Kidney epithelial cell (primary cell): ENCODE measurements at regions not wholly inside any gene's neighbourhood (a gene's known extent, or its start where the extent isn't known, plus 50 kb on each side); places are given as distances from the start of the nearest gene placed in this dataset.

Source experiments
- DNase-seq: peaks from one replicate; pipeline ENCODE4 v3.0.0-alpha.2; 2010; ENCODE audit warnings: low read depth
- H3K27me3 ChIP-seq: 2 replicates; pipeline ENCODE4 v1.6.0; 2011; ENCODE audit warnings: low read length; ENCODE audit not compliant: control insufficient read depth, insufficient read depth
- H3K36me3 ChIP-seq: 2 replicates; pipeline ENCODE4 v1.5.1; 2011; ENCODE audit warnings: low read length; ENCODE audit not compliant: control insufficient read depth, insufficient read depth
- H3K4me3 ChIP-seq: 2 replicates; pipeline ENCODE4 v1.5.1; 2011; ENCODE audit warnings: low read depth, mild to moderate bottlenecking, control low read depth, low read length
- TF ChIP-seq, protein P1 (sequence below): IDR thresholded peaks from 2 replicates; pipeline ENCODE4 v1.5.1; 2011; ENCODE audit warnings: mild to moderate bottlenecking, moderate library complexity, low read length, control low read depth, inconsistent platforms; ENCODE audit not compliant: insufficient read depth, poor library complexity, severe bottlenecking

DNA sequence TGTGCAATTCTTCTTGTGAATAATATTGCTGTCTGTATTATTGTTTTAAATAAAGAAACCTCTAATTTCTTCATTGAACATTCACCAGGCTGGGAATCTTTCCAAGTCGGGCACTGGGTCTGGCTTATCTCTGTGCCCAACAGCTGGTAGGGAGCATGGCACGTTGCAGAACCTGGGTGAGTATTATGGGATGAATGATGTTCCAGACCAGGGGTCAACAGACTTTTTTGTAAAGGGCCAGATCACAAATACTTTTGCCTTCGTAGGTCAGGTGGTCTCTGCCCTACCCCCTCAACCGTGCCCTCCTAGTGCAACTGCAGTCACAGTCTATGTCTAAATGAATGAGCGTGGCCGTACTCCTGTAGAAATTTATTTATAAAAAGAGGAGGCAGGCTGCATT, 81.6 kb upstream of the FOXQ1 start:
- no peak for DNase-seq

DNA sequence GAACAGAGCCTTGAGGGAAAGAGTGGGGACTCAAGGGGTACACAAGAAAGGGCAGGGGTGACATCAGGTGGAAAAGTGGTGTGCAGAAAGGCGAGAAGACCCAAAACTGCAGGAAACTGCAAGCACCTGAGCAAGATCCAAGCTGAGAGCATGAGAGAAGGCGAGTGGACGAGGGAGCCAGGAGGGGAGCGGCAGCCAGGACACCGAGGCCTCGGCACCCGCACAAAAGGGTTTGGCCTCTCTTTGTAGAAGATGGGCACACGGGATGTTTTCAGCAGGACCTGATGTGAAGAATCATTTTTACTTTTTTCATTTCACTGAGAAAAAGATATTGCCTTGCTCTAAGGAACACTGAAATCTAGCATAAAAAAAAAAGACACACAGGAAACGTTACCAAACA, 82.1 kb upstream of the FOXQ1 start:
- Histone ChIP-seq H3K4me3 (no peak overlapping the region), H3K27me3 (no peaks in the 10 kb centered on the region), H3K36me3 (no peaks in the 10 kb centered on the region)
- TF ChIP-seq, protein P1, sequence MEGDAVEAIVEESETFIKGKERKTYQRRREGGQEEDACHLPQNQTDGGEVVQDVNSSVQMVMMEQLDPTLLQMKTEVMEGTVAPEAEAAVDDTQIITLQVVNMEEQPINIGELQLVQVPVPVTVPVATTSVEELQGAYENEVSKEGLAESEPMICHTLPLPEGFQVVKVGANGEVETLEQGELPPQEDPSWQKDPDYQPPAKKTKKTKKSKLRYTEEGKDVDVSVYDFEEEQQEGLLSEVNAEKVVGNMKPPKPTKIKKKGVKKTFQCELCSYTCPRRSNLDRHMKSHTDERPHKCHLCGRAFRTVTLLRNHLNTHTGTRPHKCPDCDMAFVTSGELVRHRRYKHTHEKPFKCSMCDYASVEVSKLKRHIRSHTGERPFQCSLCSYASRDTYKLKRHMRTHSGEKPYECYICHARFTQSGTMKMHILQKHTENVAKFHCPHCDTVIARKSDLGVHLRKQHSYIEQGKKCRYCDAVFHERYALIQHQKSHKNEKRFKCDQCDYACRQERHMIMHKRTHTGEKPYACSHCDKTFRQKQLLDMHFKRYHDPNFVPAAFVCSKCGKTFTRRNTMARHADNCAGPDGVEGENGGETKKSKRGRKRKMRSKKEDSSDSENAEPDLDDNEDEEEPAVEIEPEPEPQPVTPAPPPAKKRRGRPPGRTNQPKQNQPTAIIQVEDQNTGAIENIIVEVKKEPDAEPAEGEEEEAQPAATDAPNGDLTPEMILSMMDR: no peak
- no peak for DNase-seq

More for the DNA sequence above, 81.6 kb upstream of the FOXQ1 start:
- Histone ChIP-seq H3K27me3 (no peaks in the 10 kb centered on the region), H3K36me3 (no peaks in the 10 kb centered on the region), H3K4me3 (no peak overlapping the region)
- TF ChIP-seq, protein P1: no peak

DNA sequence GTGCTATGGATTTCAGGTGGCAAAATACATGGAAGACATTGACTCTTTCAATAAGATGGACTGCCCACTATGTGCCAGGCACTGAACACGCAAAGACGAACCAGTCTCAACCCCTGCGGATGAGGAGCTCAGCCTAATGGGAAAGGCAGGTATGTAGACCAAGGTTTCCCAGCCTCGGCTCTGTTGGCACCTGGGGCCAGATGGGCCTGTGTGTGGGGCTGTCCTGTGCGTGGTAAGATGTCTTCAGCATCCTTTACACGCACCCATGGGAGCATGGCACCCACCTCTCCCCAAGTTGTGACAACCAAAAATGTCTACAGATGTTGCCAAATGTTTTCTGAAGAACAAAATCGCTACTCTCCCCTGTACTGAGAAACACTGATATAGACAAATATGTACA, 82.6 kb upstream of the FOXQ1 start:
- Histone ChIP-seq H3K4me3 (no peak overlapping the region), H3K27me3 (no peaks in the 10 kb centered on the region), H3K36me3 (no peaks in the 10 kb centered on the region)
- no peak for DNase-seq
- TF ChIP-seq, protein P1: no peak

DNA sequence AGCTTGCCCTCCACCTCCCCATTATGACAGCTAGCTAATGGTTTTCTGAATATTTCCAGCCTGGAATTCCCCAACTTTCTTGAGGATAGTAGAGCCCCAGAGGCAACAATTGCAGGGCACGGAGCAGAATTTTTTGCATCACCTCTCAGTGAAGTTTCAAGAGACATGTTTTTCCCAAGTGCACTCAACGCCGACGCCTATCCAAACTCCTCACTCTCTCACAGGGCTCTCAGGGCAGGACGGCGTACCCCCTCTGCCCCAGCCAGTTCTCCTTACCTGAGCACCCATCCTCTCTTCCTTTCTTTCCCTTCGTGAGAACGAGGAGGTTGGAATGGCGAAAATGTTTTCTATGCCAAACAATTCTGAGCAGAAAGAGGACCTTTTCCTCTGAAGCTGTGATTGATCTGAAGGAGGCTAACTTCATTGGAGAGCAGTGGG, 83.1 kb upstream of the FOXQ1 start:
- Histone ChIP-seq H3K27me3 (no peaks in the 10 kb centered on the region), H3K36me3 (no peaks in the 10 kb centered on the region), H3K4me3 (no peak overlapping the region)
- no peak for DNase-seq
- TF ChIP-seq, protein P1: no peak

DNA sequence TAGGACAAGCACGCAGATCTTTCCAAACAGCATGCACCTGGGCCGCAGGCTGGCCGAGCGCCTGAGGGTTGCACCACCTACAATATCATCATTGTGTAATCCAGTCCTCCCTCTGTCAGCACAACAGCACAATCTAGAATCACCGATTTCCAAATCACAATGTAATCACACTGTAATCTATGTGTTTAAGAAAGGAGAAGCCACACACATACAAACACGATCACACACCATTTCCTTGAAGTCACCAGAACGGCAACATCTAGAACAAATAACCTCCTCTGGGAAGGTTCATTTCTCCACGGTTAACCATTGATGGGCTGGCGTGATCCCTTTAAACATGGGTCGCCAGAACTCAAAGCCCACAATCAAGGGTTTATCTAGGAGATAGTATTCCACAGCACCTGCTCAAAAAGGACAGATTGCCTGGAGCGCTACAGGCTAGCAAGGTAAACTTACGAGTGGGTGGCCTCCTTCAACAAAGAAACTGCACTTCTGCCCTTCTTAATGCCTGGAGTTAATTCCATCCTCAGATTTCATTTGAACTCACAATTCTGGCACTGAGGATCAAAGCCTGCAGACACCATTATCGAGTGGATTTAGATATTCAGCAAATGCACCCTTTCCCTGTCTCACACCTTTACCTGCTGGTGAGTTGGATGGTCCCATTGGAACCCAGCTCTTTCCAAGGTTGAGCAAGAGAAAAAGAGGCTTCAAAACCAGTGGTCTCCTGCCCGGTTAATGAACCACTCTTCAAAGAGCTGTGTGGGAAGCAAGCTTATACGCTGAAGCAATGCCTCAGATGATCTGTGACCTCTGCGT, 83.8 kb upstream of the FOXQ1 start:
- Histone ChIP-seq H3K4me3 (no peak overlapping the region), H3K36me3 (no peaks in the 10 kb centered on the region), H3K27me3 (no peaks in the 10 kb centered on the region)
- TF ChIP-seq, protein P1: no peak
- DNase-seq: no peak

DNA sequence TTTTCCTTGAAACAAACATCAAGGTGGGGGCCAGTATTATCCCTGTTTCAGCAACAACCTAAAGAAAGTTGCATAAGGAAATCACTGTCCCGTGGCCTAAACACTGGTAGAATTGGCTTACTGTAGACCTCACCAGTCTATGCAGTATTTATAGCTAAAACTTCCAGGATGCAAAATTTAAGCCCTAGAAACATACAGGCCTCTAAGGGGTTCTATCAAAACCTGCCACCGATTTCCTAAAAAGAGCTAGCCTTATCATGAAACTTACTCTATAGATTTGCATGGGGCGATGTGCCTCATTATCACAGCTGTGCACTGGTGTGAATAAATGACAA, 84.3 kb upstream of the FOXQ1 start:
- Histone ChIP-seq H3K36me3 (no peaks in the 10 kb centered on the region), H3K4me3 (no peak overlapping the region), H3K27me3 (no peaks in the 10 kb centered on the region)
- TF ChIP-seq, protein P1: no peak
- DNase-seq: no peak
